ENCODE measurements at regions not wholly inside any gene's neighbourhood (a gene's known extent, or its start where the extent isn't known, plus 50 kb on each side); places are given as distances from the start of the nearest gene placed in this dataset.

- H2AFZ ChIP-seq (ENCODE audit: low read depth) = no peak overlapping the region
- no peaks in the 10 kb centered on the region for H3K79me2 ChIP-seq (ENCODE audit: insufficient read depth, low read depth)
- H3K4me3 ChIP-seq (IDR thresholded peaks at IDR 0.05; ENCODE audit: insufficient read depth, low read depth, low read length) = no peak overlapping the region
- H3K4me2 ChIP-seq = no peak overlapping the region
- H3K36me3 ChIP-seq (ENCODE audit: insufficient read depth) = no peaks in the 10 kb centered on the region
- no peaks in the 10 kb centered on the region for H3K4me1 ChIP-seq (ENCODE audit: low read depth, poor library complexity, severe bottlenecking)
- H3K27ac ChIP-seq = no peak overlapping the region
- TF ChIP-seq, protein P1, sequence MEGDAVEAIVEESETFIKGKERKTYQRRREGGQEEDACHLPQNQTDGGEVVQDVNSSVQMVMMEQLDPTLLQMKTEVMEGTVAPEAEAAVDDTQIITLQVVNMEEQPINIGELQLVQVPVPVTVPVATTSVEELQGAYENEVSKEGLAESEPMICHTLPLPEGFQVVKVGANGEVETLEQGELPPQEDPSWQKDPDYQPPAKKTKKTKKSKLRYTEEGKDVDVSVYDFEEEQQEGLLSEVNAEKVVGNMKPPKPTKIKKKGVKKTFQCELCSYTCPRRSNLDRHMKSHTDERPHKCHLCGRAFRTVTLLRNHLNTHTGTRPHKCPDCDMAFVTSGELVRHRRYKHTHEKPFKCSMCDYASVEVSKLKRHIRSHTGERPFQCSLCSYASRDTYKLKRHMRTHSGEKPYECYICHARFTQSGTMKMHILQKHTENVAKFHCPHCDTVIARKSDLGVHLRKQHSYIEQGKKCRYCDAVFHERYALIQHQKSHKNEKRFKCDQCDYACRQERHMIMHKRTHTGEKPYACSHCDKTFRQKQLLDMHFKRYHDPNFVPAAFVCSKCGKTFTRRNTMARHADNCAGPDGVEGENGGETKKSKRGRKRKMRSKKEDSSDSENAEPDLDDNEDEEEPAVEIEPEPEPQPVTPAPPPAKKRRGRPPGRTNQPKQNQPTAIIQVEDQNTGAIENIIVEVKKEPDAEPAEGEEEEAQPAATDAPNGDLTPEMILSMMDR (conservative IDR thresholded peaks at IDR 0.05; ENCODE audit: low read depth, low read length) = no peak
- H4K20me1 ChIP-seq (ENCODE audit: insufficient read depth) = no peaks in the 10 kb centered on the region
- no peak overlapping the region for H3K9ac ChIP-seq
- no peaks in the 10 kb centered on the region for H3K27me3 ChIP-seq (ENCODE audit: insufficient read depth, low read depth)
Measured at GRCh38 chr2:128568106-128568505, 249.4 kb upstream of the HS6ST1 start.

GRCh38 chr2:128573116-128573515 lies 254.4 kb upstream of the HS6ST1 start:
- TF ChIP-seq, protein P1 (conservative IDR thresholded peaks at IDR 0.05; ENCODE audit: low read depth, low read length) = no peak
- Histone ChIP-seq H3K79me2 (ENCODE audit: insufficient read depth, low read depth) (no peaks in the 10 kb centered on the region), H3K4me2 (no peak overlapping the region), H3K4me3 (IDR thresholded peaks at IDR 0.05; ENCODE audit: insufficient read depth, low read depth, low read length) (no peak overlapping the region), H3K36me3 (ENCODE audit: insufficient read depth) (no peaks in the 10 kb centered on the region), H3K9ac (no peak overlapping the region), H2AFZ (ENCODE audit: low read depth) (no peak overlapping the region), H3K4me1 (ENCODE audit: low read depth, poor library complexity, severe bottlenecking) (no peaks in the 10 kb centered on the region), H3K27ac (no peak overlapping the region), H4K20me1 (ENCODE audit: insufficient read depth) (no peaks in the 10 kb centered on the region), H3K27me3 (ENCODE audit: insufficient read depth, low read depth) (no peaks in the 10 kb centered on the region)

- TF ChIP-seq, protein P1 (conservative IDR thresholded peaks at IDR 0.05; ENCODE audit: low read depth, low read length) = no peak
- no peak overlapping the region for H2AFZ ChIP-seq (ENCODE audit: low read depth)
- no peaks in the 10 kb centered on the region for H3K4me1 ChIP-seq (ENCODE audit: low read depth, poor library complexity, severe bottlenecking)
- no peaks in the 10 kb centered on the region for H3K79me2 ChIP-seq (ENCODE audit: insufficient read depth, low read depth)
- no peak overlapping the region for H3K9ac ChIP-seq
- H3K27me3 ChIP-seq (ENCODE audit: insufficient read depth, low read depth) = no peaks in the 10 kb centered on the region
- no peaks in the 10 kb centered on the region for H4K20me1 ChIP-seq (ENCODE audit: insufficient read depth)
- no peak overlapping the region for H3K27ac ChIP-seq
- no peaks in the 10 kb centered on the region for H3K36me3 ChIP-seq (ENCODE audit: insufficient read depth)
- no peak overlapping the region for H3K4me2 ChIP-seq
- no peak overlapping the region for H3K4me3 ChIP-seq (IDR thresholded peaks at IDR 0.05; ENCODE audit: insufficient read depth, low read depth, low read length)
Measured at GRCh38 chr2:128573531-128573930, 254.9 kb upstream of the HS6ST1 start.

DNA sequence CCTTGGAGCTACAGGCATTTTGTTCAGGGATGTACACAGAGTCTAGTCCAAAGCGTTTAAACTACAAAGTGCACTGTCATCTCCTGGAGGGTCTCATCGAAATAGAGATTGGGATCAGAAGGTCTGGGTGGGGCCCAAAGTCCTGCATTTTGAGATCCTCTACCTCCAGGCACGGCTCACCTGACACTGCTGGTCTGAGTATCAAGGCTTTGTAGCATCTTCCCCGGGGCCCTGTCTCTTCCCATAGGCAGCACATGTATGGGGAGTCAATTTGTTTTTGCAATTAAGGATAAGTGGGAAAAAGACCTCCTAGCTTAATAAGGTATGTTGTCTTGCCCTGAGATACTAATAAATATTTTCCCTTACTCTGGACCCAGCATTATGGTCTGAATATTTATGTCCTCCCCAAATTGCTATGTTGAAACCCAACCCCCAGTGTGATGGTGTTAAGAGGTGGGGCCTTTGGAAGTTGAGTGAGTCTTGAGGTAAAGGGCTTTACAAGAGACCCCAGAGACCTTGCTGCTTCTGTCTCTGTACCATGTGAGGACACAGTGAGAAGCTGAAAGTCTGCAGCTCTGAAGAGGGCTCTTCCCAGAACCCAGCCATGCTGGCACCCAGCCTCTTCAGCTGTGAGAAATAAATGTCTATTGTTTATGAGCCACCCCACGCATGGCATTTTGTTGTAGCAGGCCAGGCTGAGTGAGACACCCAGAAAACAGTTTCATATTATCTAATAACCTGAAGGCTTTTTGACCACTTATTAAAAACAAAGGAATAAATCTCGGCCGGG lies 258.7 kb upstream of the HS6ST1 start:
- TF ChIP-seq, protein P1 (conservative IDR thresholded peaks at IDR 0.05; ENCODE audit: low read depth, low read length) = no peak
- no peaks in the 10 kb centered on the region for H3K79me2 ChIP-seq (ENCODE audit: insufficient read depth, low read depth)
- H4K20me1 ChIP-seq (ENCODE audit: insufficient read depth) = no peaks in the 10 kb centered on the region
- H3K36me3 ChIP-seq (ENCODE audit: insufficient read depth) = no peaks in the 10 kb centered on the region
- H3K9ac ChIP-seq = no peak overlapping the region
- H2AFZ ChIP-seq (ENCODE audit: low read depth) = no peak overlapping the region
- H3K27me3 ChIP-seq (ENCODE audit: insufficient read depth, low read depth) = no peaks in the 10 kb centered on the region
- H3K4me1 ChIP-seq (ENCODE audit: low read depth, poor library complexity, severe bottlenecking) = no peaks in the 10 kb centered on the region
- no peak overlapping the region for H3K27ac ChIP-seq
- H3K4me3 ChIP-seq (IDR thresholded peaks at IDR 0.05; ENCODE audit: insufficient read depth, low read depth, low read length) = no peak overlapping the region
- H3K4me2 ChIP-seq = no peak overlapping the region

Data from KMS-11 (cell line).